Bronchial epithelial cell (primary cell): ENCODE measurements at regions not wholly inside any gene's neighbourhood (a gene's known extent, or its start where the extent isn't known, plus 50 kb on each side); places are given as distances from the start of the nearest gene placed in this dataset.

Experiments
- DNase-seq: peaks from one replicate; pipeline ENCODE4 v3.0.0-alpha.2; 2010; ENCODE audit warnings: low read depth
- FAIRE-seq: peaks from 2 replicates; lab custom pipeline; 2011; peaks lifted over from hg19 to GRCh38; lab: Jason Lieb, UNC
- H3K27me3 ChIP-seq: 2 replicates; pipeline ENCODE4 v1.5.1; 2011; ENCODE audit warnings: low read length; ENCODE audit not compliant: control insufficient read depth, insufficient read depth
- H3K36me3 ChIP-seq: 2 replicates; pipeline ENCODE4 v1.5.1; 2011; ENCODE audit warnings: low read length; ENCODE audit not compliant: control insufficient read depth, insufficient read depth
- H3K4me3 ChIP-seq: 2 replicates; pipeline ENCODE4 v1.5.1; 2011; ENCODE audit warnings: mild to moderate bottlenecking, low read depth, low read length, control low read depth
- CTCF ChIP-seq: IDR thresholded peaks from 2 replicates; pipeline ENCODE4 v1.5.1; 2011; ENCODE audit warnings: mild to moderate bottlenecking, moderate library complexity, low read length, control low read depth, inconsistent platforms; ENCODE audit not compliant: insufficient read depth, severe bottlenecking

GRCh38 chr1:100628631-100629081 lies 90.7 kb downstream of the GPR88 start:
- TF ChIP-seq CTCF = no peak
- H3K27me3 ChIP-seq = no peaks in the 10 kb centered on the region
- H3K4me3 ChIP-seq = no peak overlapping the region
- no peaks in the 10 kb centered on the region for H3K36me3 ChIP-seq
- FAIRE-seq (no peak), DNase-seq (no peak)

GRCh38 chr1:100629391-100629790 lies 90.2 kb upstream of the VCAM1 start:
- no peaks in the 10 kb centered on the region for H3K27me3 ChIP-seq
- no peak for TF ChIP-seq CTCF
- no peaks in the 10 kb centered on the region for H3K36me3 ChIP-seq
- FAIRE-seq (no peak), DNase-seq (no peak)
- H3K4me3 ChIP-seq = no peak overlapping the region

- DNase-seq (peak; percentile 38), FAIRE-seq (no peak)
- no peak overlapping the region for H3K4me3 ChIP-seq
- TF ChIP-seq CTCF = no peak
- H3K36me3 ChIP-seq = no peaks in the 10 kb centered on the region
- H3K27me3 ChIP-seq = no peaks in the 10 kb centered on the region
These were observed 88.5 kb upstream of the VCAM1 start for GRCh38 chr1:100631015-100631551.

GRCh38 chr1:100642826-100643225 lies 76.7 kb upstream of the VCAM1 start:
- DNase-seq (no peak), FAIRE-seq (no peak)
- no peaks in the 10 kb centered on the region for H3K27me3 ChIP-seq

GRCh38 chr1:100643471-100644196 lies 75.9 kb upstream of the VCAM1 start:
- Histone ChIP-seq H3K4me3 (no peak overlapping the region), H3K27me3 (no peaks in the 10 kb centered on the region), H3K36me3 (no peaks in the 10 kb centered on the region)
- FAIRE-seq (no peak), DNase-seq (no peak)
- TF ChIP-seq CTCF = no peak

More at GRCh38 chr1:100642826-100643225, 76.7 kb upstream of the VCAM1 start:
- no peaks in the 10 kb centered on the region for H3K36me3 ChIP-seq
- H3K4me3 ChIP-seq = no peak overlapping the region
- TF ChIP-seq CTCF = no peak

- no peaks in the 10 kb centered on the region for H3K27me3 ChIP-seq
- TF ChIP-seq CTCF = no peak
- H3K4me3 ChIP-seq = no peak overlapping the region
- no peak for DNase-seq
- H3K36me3 ChIP-seq = no peaks in the 10 kb centered on the region
- FAIRE-seq = no peak
These were observed 73.5 kb upstream of the VCAM1 start for GRCh38 chr1:100646001-100646400.
